Progenitor cell of endocrine pancreas (in vitro differentiated cells): ENCODE measurements at regions not wholly inside any gene's neighbourhood (a gene's known extent, or its start where the extent isn't known, plus 50 kb on each side); places are given as distances from the start of the nearest gene placed in this dataset.

Experiments
- DNase-seq: peaks from one replicate; pipeline ENCODE4 v3.0.0; 2021; ENCODE audit warnings: low spot score; ENCODE audit not compliant: unreplicated experiment
- H3K27ac Mint-ChIP-seq: 2 replicates; pipeline ENCODE4 v1.8.0; 2021; ENCODE audit warnings: mild to moderate bottlenecking, moderate library complexity, mixed read lengths
- H3K27me3 Mint-ChIP-seq: 2 replicates; pipeline ENCODE4 v1.8.0; 2021; ENCODE audit warnings: mixed read lengths
- H3K36me3 Mint-ChIP-seq: 2 replicates; pipeline ENCODE4 v1.8.0; 2022; ENCODE audit warnings: mixed read lengths; ENCODE audit not compliant: insufficient read depth
- H3K4me1 Mint-ChIP-seq: 2 replicates; pipeline ENCODE4 v1.8.0; 2021; ENCODE audit warnings: low read depth, mixed read lengths
- H3K4me3 Mint-ChIP-seq: 2 replicates; pipeline ENCODE4 v1.8.0; 2021; ENCODE audit warnings: low read depth, mild to moderate bottlenecking, moderate library complexity, mixed read lengths
- H3K9me3 Mint-ChIP-seq: 2 replicates; pipeline ENCODE4 v1.8.0; 2021; ENCODE audit warnings: low read depth, mixed read lengths
- TF ChIP-seq, protein P1 (sequence below): fragments of 200-600 bp; sonication (generic); IDR thresholded peaks from one replicate; pipeline ENCODE4 v1.5.0; 2021; ENCODE audit warnings: antibody characterized with exemption, mild to moderate bottlenecking; ENCODE audit not compliant: unreplicated experiment

DNA sequence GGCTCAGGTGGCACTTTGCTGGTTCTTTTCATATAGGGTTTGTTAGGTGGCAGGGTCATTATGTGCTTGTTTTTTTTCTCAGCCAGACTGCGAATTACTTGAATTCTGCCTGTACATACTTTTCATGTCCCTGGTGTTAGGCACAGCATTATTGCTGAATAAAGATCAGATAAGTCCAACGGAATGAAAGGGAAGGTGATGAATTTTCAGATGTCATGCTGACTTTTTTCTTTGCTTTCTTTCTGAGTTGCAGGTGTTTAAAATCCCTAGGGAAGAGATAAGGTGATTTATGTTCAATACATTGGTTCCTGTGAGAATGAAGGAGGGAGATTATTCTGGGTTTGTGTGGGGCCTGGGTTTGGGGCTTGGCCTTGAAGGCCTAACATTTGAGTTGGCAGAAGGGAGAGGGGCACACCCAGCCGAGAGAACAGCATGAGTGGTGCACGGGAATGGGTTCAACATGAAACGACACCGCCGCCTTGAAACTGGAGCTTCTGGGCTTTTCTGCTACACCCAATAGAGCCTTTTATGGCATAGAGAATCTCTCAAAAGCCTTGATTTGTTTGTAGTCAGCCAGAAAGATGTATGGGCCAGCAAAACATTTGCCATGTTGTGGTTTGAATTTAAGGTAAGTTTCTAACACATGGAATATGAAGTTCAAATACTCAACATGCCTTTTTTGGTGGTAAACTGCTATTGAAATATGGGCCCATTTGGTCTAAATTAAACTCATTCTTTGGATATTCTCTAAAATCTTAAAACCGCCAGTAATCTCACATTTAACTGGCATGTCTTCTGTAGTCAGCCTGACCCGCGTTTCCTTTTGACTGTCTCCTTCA is 477.0 kb downstream of the PCNX1 start:
- TF ChIP-seq, protein P1, sequence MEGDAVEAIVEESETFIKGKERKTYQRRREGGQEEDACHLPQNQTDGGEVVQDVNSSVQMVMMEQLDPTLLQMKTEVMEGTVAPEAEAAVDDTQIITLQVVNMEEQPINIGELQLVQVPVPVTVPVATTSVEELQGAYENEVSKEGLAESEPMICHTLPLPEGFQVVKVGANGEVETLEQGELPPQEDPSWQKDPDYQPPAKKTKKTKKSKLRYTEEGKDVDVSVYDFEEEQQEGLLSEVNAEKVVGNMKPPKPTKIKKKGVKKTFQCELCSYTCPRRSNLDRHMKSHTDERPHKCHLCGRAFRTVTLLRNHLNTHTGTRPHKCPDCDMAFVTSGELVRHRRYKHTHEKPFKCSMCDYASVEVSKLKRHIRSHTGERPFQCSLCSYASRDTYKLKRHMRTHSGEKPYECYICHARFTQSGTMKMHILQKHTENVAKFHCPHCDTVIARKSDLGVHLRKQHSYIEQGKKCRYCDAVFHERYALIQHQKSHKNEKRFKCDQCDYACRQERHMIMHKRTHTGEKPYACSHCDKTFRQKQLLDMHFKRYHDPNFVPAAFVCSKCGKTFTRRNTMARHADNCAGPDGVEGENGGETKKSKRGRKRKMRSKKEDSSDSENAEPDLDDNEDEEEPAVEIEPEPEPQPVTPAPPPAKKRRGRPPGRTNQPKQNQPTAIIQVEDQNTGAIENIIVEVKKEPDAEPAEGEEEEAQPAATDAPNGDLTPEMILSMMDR, result no peak
- no peak for DNase-seq
- Mint-ChIP-seq H3K27me3 (no peaks in the 10 kb centered on the region), H3K4me1 (peaks cover 39% of the 10 kb centered on the region), H3K4me3 (peak overlapping the region; percentile 25), H3K36me3 (peaks cover 12% of the 10 kb centered on the region), H3K9me3 (peaks cover 13% of the 10 kb centered on the region), H3K27ac (peak overlapping the region; percentile 90)

DNA sequence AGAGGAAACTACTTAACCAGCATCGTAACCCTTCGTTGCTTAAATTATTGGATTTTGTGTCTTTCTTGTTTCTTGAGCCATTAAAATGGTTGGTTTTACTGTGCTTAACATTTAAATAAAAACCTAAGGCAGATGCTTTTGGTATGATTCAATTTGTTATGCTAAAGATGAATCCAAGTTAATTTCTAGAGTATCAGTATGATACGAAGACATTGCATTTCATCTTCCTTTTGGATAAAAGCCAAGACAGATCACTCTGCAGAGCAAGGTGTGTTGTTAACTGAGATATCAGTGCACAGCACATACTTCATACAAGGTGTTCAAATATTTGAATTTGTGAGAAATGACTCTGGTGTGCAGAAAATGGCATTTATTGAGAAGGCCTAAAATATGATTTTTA is 480.5 kb downstream of the PCNX1 start:
- H3K4me3 Mint-ChIP-seq, result no peak overlapping the region
- H3K4me1 Mint-ChIP-seq, result peaks cover 32% of the 10 kb centered on the region
- peaks cover 6% of the 10 kb centered on the region for H3K9me3 Mint-ChIP-seq
- H3K36me3 Mint-ChIP-seq, result peaks cover 6% of the 10 kb centered on the region
- no peak for DNase-seq
- TF ChIP-seq, protein P1, result no peak
- no peak overlapping the region for H3K27ac Mint-ChIP-seq
- H3K27me3 Mint-ChIP-seq, result no peaks in the 10 kb centered on the region

DNA sequence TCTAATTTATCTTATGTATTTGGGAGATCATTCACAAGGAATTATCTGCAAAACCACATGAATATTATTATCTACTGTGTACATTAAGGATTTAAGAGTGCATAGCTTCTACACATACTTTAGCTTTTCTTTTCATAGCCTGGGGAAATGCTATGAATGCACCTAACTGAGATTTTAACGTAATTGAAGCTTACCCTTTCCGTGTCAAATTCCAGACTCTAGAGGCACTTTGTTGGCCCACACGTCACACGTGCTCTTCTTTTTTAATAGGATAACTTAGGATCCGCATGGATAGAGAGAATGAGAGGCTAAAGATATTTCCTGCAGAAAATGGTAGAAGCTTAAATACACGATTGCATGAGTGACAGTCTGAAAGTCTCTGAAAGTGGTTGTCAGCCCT is 481.1 kb downstream of the PCNX1 start:
- TF ChIP-seq, protein P1, result no peak
- no peak for DNase-seq
- Mint-ChIP-seq H3K4me1 (peaks cover 28% of the 10 kb centered on the region), H3K27me3 (no peaks in the 10 kb centered on the region), H3K27ac (no peak overlapping the region), H3K4me3 (no peak overlapping the region), H3K9me3 (peaks cover 6% of the 10 kb centered on the region), H3K36me3 (peaks cover 6% of the 10 kb centered on the region)

DNA sequence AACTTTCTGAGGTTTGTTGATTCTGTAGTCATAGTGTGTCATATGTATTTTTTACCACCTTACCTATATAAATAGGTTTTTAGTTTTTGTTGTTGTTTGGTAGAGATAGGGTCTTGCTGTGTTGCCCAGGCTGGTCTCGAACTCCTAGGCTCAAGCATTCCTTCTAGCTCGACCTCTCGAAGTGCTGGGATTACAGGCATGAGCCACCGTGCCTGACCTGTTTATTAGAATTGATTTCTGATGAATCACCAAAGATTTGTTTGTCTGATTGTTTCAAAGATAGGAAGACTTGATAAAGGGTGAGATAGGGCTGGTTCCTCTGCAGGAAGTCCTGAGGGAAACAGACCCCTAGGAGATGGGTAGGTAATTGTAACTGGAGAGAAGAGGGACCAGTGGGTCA is 481.6 kb downstream of the PCNX1 start:
- Mint-ChIP-seq H3K27ac (peak overlapping the region; percentile 64), H3K4me1 (peaks cover 23% of the 10 kb centered on the region), H3K36me3 (peaks cover 6% of the 10 kb centered on the region), H3K9me3 (peaks cover 6% of the 10 kb centered on the region), H3K4me3 (no peak overlapping the region), H3K27me3 (no peaks in the 10 kb centered on the region)
- TF ChIP-seq, protein P1, result no peak
- DNase-seq, result no peak

DNA sequence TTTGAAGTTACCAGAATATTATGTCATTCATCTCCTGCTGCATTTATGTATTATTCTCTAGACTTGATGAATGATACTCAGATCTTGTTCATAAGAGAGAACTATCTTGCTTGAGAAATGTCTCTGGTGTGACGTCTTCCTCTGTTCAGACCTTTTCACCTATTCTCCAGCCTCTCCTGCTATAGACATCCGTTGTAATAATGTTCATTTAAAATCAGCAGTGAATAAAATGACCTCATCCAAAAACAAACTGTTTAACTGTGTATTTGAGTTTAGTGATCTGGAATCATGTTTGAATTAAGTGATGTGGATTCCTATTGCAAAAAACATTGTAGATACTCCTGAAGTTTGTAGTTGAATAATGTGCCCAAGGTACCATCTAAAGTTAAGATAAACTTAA is 487.1 kb downstream of the PCNX1 start:
- no peak overlapping the region for H3K4me3 Mint-ChIP-seq
- TF ChIP-seq, protein P1, result no peak
- no peaks in the 10 kb centered on the region for H3K27me3 Mint-ChIP-seq
- DNase-seq, result no peak
- H3K27ac Mint-ChIP-seq, result no peak overlapping the region
- peaks cover 1% of the 10 kb centered on the region for H3K36me3 Mint-ChIP-seq
- peaks cover 20% of the 10 kb centered on the region for H3K4me1 Mint-ChIP-seq
- no peaks in the 10 kb centered on the region for H3K9me3 Mint-ChIP-seq
